Nephron progenitor cell (in vitro differentiated cells): ENCODE measurements at regions not wholly inside any gene's neighbourhood (a gene's known extent, or its start where the extent isn't known, plus 50 kb on each side); places are given as distances from the start of the nearest gene placed in this dataset.

ENCODE experiments used
- DNase-seq: peaks from one replicate; pipeline ENCODE4 v3.0.0; 2021
- H3K27ac Mint-ChIP-seq: 2 replicates; pipeline ENCODE4 v1.8.0; 2021; ENCODE audit warnings: mild to moderate bottlenecking, moderate library complexity, mixed read lengths
- H3K27me3 Mint-ChIP-seq: 2 replicates; pipeline ENCODE4 v1.8.0; 2021; ENCODE audit warnings: mild to moderate bottlenecking, low read depth, mixed read lengths; ENCODE audit not compliant: poor library complexity
- H3K36me3 Mint-ChIP-seq: 2 replicates; pipeline ENCODE4 v1.8.0; 2021; ENCODE audit warnings: low read depth, mixed read lengths
- H3K4me1 Mint-ChIP-seq: 2 replicates; pipeline ENCODE4 v1.8.0; 2021; ENCODE audit warnings: mixed read lengths
- H3K4me3 Mint-ChIP-seq: 2 replicates; pipeline ENCODE4 v1.8.0; 2021; ENCODE audit warnings: mild to moderate bottlenecking, moderate library complexity, mixed read lengths
- H3K9me3 Mint-ChIP-seq: 2 replicates; pipeline ENCODE4 v1.8.0; 2021; ENCODE audit warnings: mild to moderate bottlenecking, moderate library complexity, mixed read lengths
- CTCF ChIP-seq: fragments of 200-600 bp; sonication (generic); IDR thresholded peaks from 2 replicates; pipeline ENCODE4 v1.5.0; 2021; ENCODE audit warnings: antibody characterized with exemption

GRCh38 chr11:15640318-15640717, 525.6 kb downstream of the INSC start:
- Mint-ChIP-seq H3K27ac (no peak overlapping the region), H3K36me3 (no peaks in the 10 kb centered on the region), H3K4me1 (peaks cover 12% of the 10 kb centered on the region), H3K27me3 (no peaks in the 10 kb centered on the region), H3K4me3 (no peak overlapping the region), H3K9me3 (peaks cover 6% of the 10 kb centered on the region)
- TF ChIP-seq CTCF, result no peak
- no peak for DNase-seq

- Mint-ChIP-seq H3K27me3 (no peaks in the 10 kb centered on the region), H3K36me3 (no peaks in the 10 kb centered on the region), H3K4me1 (peaks cover 12% of the 10 kb centered on the region), H3K4me3 (no peak overlapping the region), H3K27ac (no peak overlapping the region), H3K9me3 (peaks cover 4% of the 10 kb centered on the region)
- TF ChIP-seq CTCF, result no peak
- no peak for DNase-seq
Measured at GRCh38 chr11:15641271-15642045, 526.7 kb downstream of the INSC start.

GRCh38 chr11:15645201-15645600, 530.5 kb downstream of the INSC start:
- Mint-ChIP-seq H3K27me3 (no peaks in the 10 kb centered on the region), H3K4me1 (peaks cover 16% of the 10 kb centered on the region), H3K9me3 (no peaks in the 10 kb centered on the region), H3K36me3 (no peaks in the 10 kb centered on the region), H3K27ac (no peak overlapping the region), H3K4me3 (no peak overlapping the region)
- no peak for DNase-seq
- no peak for TF ChIP-seq CTCF

- TF ChIP-seq CTCF, result no peak
- no peak for DNase-seq
- no peak overlapping the region for H3K27ac Mint-ChIP-seq
- peaks cover 33% of the 10 kb centered on the region for H3K4me1 Mint-ChIP-seq
- no peaks in the 10 kb centered on the region for H3K9me3 Mint-ChIP-seq
- peaks cover 4% of the 10 kb centered on the region for H3K27me3 Mint-ChIP-seq
- H3K4me3 Mint-ChIP-seq, result no peak overlapping the region
- H3K36me3 Mint-ChIP-seq, result no peaks in the 10 kb centered on the region
Measured at GRCh38 chr11:15649371-15650104, 534.8 kb downstream of the INSC start.

- H3K27ac Mint-ChIP-seq, result peak overlapping the region; percentile 79
- peaks cover 29% of the 10 kb centered on the region for H3K4me1 Mint-ChIP-seq
- H3K9me3 Mint-ChIP-seq, result no peaks in the 10 kb centered on the region
- H3K36me3 Mint-ChIP-seq, result no peaks in the 10 kb centered on the region
- peak; percentile 97 for TF ChIP-seq CTCF
- H3K4me3 Mint-ChIP-seq, result peak overlapping the region; percentile 62
- peak; percentile 99 for DNase-seq
- peaks cover 7% of the 10 kb centered on the region for H3K27me3 Mint-ChIP-seq
Measured at GRCh38 chr11:15650105-15650938, 535.6 kb downstream of the INSC start.
